HCT116 (cell line): ENCODE measurements at regions not wholly inside any gene's neighbourhood (a gene's known extent, or its start where the extent isn't known, plus 50 kb on each side); places are given as distances from the start of the nearest gene placed in this dataset.

Source experiments
- ATAC-seq: fragments of 200-7000 bp; cut with Tn5 transposase; 2 replicates; pipeline ENCODE4 v1.9.1; 2020; ENCODE audit warnings: mild to moderate bottlenecking, moderate library complexity
- BruUV-seq: library from RNA; stranded (reverse); fragments of 400-500 nt; replicated peaks from 2 replicates; lab custom pipeline; 2021; lab: Mats Ljungman, UMichigan
- CTCF ChIA-PET: fragments of 300-600 bp; sonication (Branson Sonifier 250); formaldehyde crosslinking; loops from one replicate; lab custom pipeline; 2021; ENCODE audit warnings: antibody characterized with exemption; lab: Charles Lee
- POLR2A ChIA-PET: fragments of 300-600, 350-600 bp; sonication (Branson Sonifier 250); formaldehyde crosslinking; loops from one replicate; lab custom pipeline; 2021; ENCODE audit warnings: antibody characterized with exemption; lab: Charles Lee
- RAD21 ChIA-PET, 2 experiments: fragments of 300-600 bp; sonication (Branson Sonifier 250); formaldehyde crosslinking; loops; one replicate each; lab custom pipeline; 2023; ENCODE audit warnings: low total read pairs in 2 of 2; ENCODE audit not compliant: uncharacterized antibody in 2 of 2, unreplicated experiment in 2 of 2, low non-redundant PET in 1 of 2; lab: Charles Lee
- DNase-seq: peaks from one replicate; pipeline ENCODE4 v3.0.0-alpha.2; 2010; ENCODE audit warnings: low read depth, low spot score
- H2AFZ ChIP-seq: fragments of 200-600 bp; shearing (Covaris generic), sonication (generic); 2 replicates; pipeline ENCODE4 v1.6.1; 2017; ENCODE audit warnings: low read depth, mixed run types, mixed read lengths, antibody characterized with exemption, low read length; ENCODE audit not compliant: poor library complexity, severe bottlenecking
- H3K27ac ChIP-seq: 2 replicates; pipeline ENCODE4 v1.5.1; 2012; ENCODE audit warnings: low read depth, low read length
- H3K27me3 ChIP-seq: fragments of 200-600 bp; sonication (generic); 2 replicates; pipeline ENCODE4 v1.6.1; 2016; ENCODE audit warnings: mixed run types, low read length, mixed read lengths; ENCODE audit not compliant: insufficient read depth
- H3K36me3 ChIP-seq, 2 experiments: fragments of 200-500 bp in 1 of 2; fragments of 200-600 bp in 1 of 2; sonication (Bioruptor generic) in 1 of 2; sonication (generic) in 1 of 2; 2 replicates each; pipeline versions ENCODE4 v1.5.1 to v1.6.1; 2014 to 2016; ENCODE audit warnings: low read length in 2 of 2, inconsistent platforms in 1 of 2, mixed read lengths in 1 of 2, mixed run types in 1 of 2; ENCODE audit not compliant: insufficient read depth in 2 of 2, control insufficient read depth in 1 of 2
- H3K4me1 ChIP-seq, 2 experiments: fragments of 200-600 bp in 1 of 2; sonication (generic) in 1 of 2; 2 replicates each; pipeline versions ENCODE4 v1.5.1 to v1.6.1; 2012 to 2017; ENCODE audit warnings: low read length in 2 of 2, inconsistent platforms in 1 of 2, mild to moderate bottlenecking in 1 of 2, mixed read lengths in 1 of 2, mixed run types in 1 of 2, moderate library complexity in 1 of 2; ENCODE audit not compliant: insufficient read depth in 2 of 2, control insufficient read depth in 1 of 2
- H3K4me2 ChIP-seq: fragments of 200-600 bp; sonication (generic); 2 replicates; pipeline ENCODE4 v1.6.1; 2017; ENCODE audit warnings: mixed run types, low read length, mixed read lengths
- H3K4me3 ChIP-seq, 2 experiments: fragments of 200-600 bp in 1 of 2; sonication (generic) in 1 of 2; replicated peaks in 1 of 2; 2 replicates each; pipeline ENCODE4 v1.5.1; 2011 to 2016; ENCODE audit warnings: low read length in 2 of 2, control low read depth in 1 of 2, low read depth in 1 of 2, mild to moderate bottlenecking in 1 of 2, mixed read lengths in 1 of 2, mixed run types in 1 of 2
- H3K79me2 ChIP-seq: fragments of 200-600 bp; sonication (generic); 2 replicates; pipeline ENCODE4 v1.6.1; 2017; ENCODE audit warnings: mild to moderate bottlenecking, mixed run types, low read length, moderate library complexity, mixed read lengths; ENCODE audit not compliant: insufficient read depth
- H3K9ac ChIP-seq: fragments of 200-600 bp; sonication (generic); 2 replicates; pipeline ENCODE4 v1.6.1; 2016; ENCODE audit warnings: low read length, mixed read lengths
- H3K9me2 ChIP-seq: fragments of 200-600 bp; sonication (generic), shearing (Covaris generic); 2 replicates; pipeline ENCODE4 v1.6.1; 2017; ENCODE audit warnings: mixed run types, mild to moderate bottlenecking, moderate library complexity; ENCODE audit not compliant: insufficient read depth
- H3K9me3 ChIP-seq, 2 experiments: fragments of 200-500 bp in 1 of 2; fragments of 200-600 bp in 1 of 2; sonication (Bioruptor generic) in 1 of 2; sonication (generic) in 1 of 2; 2 replicates each; pipeline ENCODE4 v1.6.1; 2014 to 2017; ENCODE audit warnings: low read length in 2 of 2, mixed read lengths in 2 of 2, inconsistent platforms in 1 of 2, low read depth in 1 of 2, mild to moderate bottlenecking in 1 of 2, mixed run types in 1 of 2, moderate library complexity in 1 of 2; ENCODE audit not compliant: control insufficient read depth in 1 of 2, insufficient read depth in 1 of 2
- H4K20me1 ChIP-seq: fragments of 200-600 bp; sonication (generic), shearing (Covaris generic); 2 replicates; pipeline ENCODE4 v1.6.1; 2017; ENCODE audit warnings: mixed run types, mild to moderate bottlenecking, moderate library complexity; ENCODE audit not compliant: insufficient read depth
- ATF3 ChIP-seq: IDR thresholded peaks from 2 replicates; pipeline ENCODE4 v1.6.1; 2012
- CBX3 ChIP-seq: IDR thresholded peaks from 2 replicates; pipeline ENCODE4 v1.6.1; 2012; ENCODE audit warnings: low read depth
- CEBPB ChIP-seq: IDR thresholded peaks from 2 replicates; pipeline ENCODE4 v1.6.1; 2012; ENCODE audit warnings: low read depth
- CTCF ChIP-seq, 3 experiments: fragments of 200-600 bp in 1 of 3; sonication (generic) in 1 of 3; IDR thresholded peaks in 2 of 3; conservative IDR thresholded peaks in 1 of 3; 2 replicates each; pipeline ENCODE4 v1.5.1; 2012 to 2017; ENCODE audit warnings: low read depth in 2 of 3, low read length in 2 of 3, antibody characterized with exemption in 1 of 3, borderline replicate concordance in 1 of 3, control low read depth in 1 of 3, mild to moderate bottlenecking in 1 of 3, mixed read lengths in 1 of 3, mixed run types in 1 of 3, moderate library complexity in 1 of 3; ENCODE audit not compliant: insufficient read depth in 1 of 3
- ELF1 ChIP-seq: IDR thresholded peaks from 2 replicates; pipeline ENCODE4 v1.6.1; 2012; ENCODE audit warnings: low read depth, borderline replicate concordance
- EZH2 ChIP-seq: fragments of 200-600 bp; sonication (generic); IDR thresholded peaks from 2 replicates; pipeline ENCODE4 v1.6.1; 2017; ENCODE audit warnings: antibody characterized with exemption, mixed run types
- EZH2phosphoT487 ChIP-seq: fragments of 200-600 bp; IDR thresholded peaks from 2 replicates; pipeline ENCODE4 v1.6.1; 2018; ENCODE audit warnings: antibody characterized with exemption, borderline replicate concordance
- MAX ChIP-seq: IDR thresholded peaks from 2 replicates; pipeline ENCODE4 v1.6.1; 2012
- REST ChIP-seq: IDR thresholded peaks from 2 replicates; pipeline ENCODE4 v1.6.1; 2012; ENCODE audit warnings: low read depth
- ZBTB33 ChIP-seq: IDR thresholded peaks from 2 replicates; pipeline ENCODE4 v1.6.1; 2011; ENCODE audit warnings: mild to moderate bottlenecking, low read length, moderate library complexity; ENCODE audit not compliant: insufficient replicate concordance; ENCODE audit errors: extremely low read depth
- ZFX ChIP-seq: fragments of 450-650 bp; IDR thresholded peaks from 2 replicates; pipeline ENCODE4 v1.6.1; 2017
- ZNF274 ChIP-seq: fragments of 200-500 bp; sonication (Bioruptor generic); IDR thresholded peaks from 2 replicates; pipeline ENCODE4 v1.6.1; 2014; ENCODE audit warnings: mild to moderate bottlenecking, low read depth, low read length, inconsistent platforms
- intact Hi-C: fragments of 100-400 bp; cut with micrococcal nuclease; formaldehyde crosslinking; loops from 2 replicates; pipeline ENCODE4 v1.10.0; 2022

GRCh38 chr5:50576265-50576664, 90.2 kb upstream of the PARP8 start:
- intact Hi-C loops = no loop called here
- Histone ChIP-seq H3K27me3 (no peaks in the 10 kb centered on the region), H3K79me2 (no peaks in the 10 kb centered on the region), H2AFZ (no peak overlapping the region), H4K20me1 (no peaks in the 10 kb centered on the region), H3K27ac (no peak overlapping the region), H3K9me2 (no peaks in the 10 kb centered on the region), H3K4me1 (no peaks in the 10 kb centered on the region), H3K9ac (no peak overlapping the region), H3K4me3 (no peak overlapping the region), H3K36me3 (no peaks in the 10 kb centered on the region), H3K4me2 (no peak overlapping the region), H3K9me3 (no peaks in the 10 kb centered on the region)
- CTCF ChIA-PET = no interaction called here
- no TSS peak for BruUV-seq
- DNase-seq (no peak), ATAC-seq (no peak)
- RAD21 ChIA-PET = no interaction called here
- TF ChIP-seq CTCF (IDR thresholded peaks at IDR 0.05 in 2 of 3, conservative IDR thresholded peaks at IDR 0.05 in 1 of 3; ENCODE audit: borderline replicate concordance in 1 of 3, insufficient read depth in 1 of 3, low read depth in 2 of 3, low read length in 2 of 3) (no peak), CBX3 (no peak), ZFX (no peak), EZH2phosphoT487 (no peak), ZNF274 (no peak), EZH2 (no peak)
- POLR2A ChIA-PET = no interaction called here

GRCh38 chr5:50576686-50577256, 89.7 kb upstream of the PARP8 start:
- ATAC-seq (no peak), DNase-seq (no peak)
- POLR2A ChIA-PET = no interaction called here
- Histone ChIP-seq H3K9me3 (no peaks in the 10 kb centered on the region), H3K27ac (no peak overlapping the region), H3K27me3 (no peaks in the 10 kb centered on the region), H3K79me2 (no peaks in the 10 kb centered on the region), H3K4me1 (no peaks in the 10 kb centered on the region), H3K4me3 (no peak overlapping the region), H3K4me2 (no peak overlapping the region), H2AFZ (no peak overlapping the region), H3K36me3 (no peaks in the 10 kb centered on the region), H4K20me1 (no peaks in the 10 kb centered on the region), H3K9ac (no peak overlapping the region), H3K9me2 (no peaks in the 10 kb centered on the region)
- CTCF ChIA-PET = no interaction called here
- RAD21 ChIA-PET = no interaction called here
- no TSS peak for BruUV-seq
- intact Hi-C loops = no loop called here
- TF ChIP-seq CEBPB (no peak), REST (no peak), ATF3 (no peak), ELF1 (no peak), MAX (no peak), ZBTB33 (no peak), ZFX (no peak)
